Common myeloid progenitor, CD34-positive (primary cell): ENCODE measurements at regions not wholly inside any gene's neighbourhood (a gene's known extent, or its start where the extent isn't known, plus 50 kb on each side); places are given as distances from the start of the nearest gene placed in this dataset.

Experiments used
- CTCF ChIA-PET: fragments of 350-600 bp; sonication (Branson Sonifier 250); formaldehyde crosslinking; loops from one replicate; lab custom pipeline; 2021; ENCODE audit warnings: antibody characterized with exemption; lab: Charles Lee
- POLR2A ChIA-PET: fragments of 350-600 bp; sonication (Branson Sonifier 250); formaldehyde crosslinking; loops from one replicate; lab custom pipeline; 2021; ENCODE audit warnings: antibody characterized with exemption; lab: Charles Lee
- DNase-seq, 3 donors: peaks; one replicate each; pipeline versions ENCODE4 v3.0.0 to v3.0.0-alpha.2; 2013
- H3K27ac ChIP-seq, 2 experiments: 1 replicate in 1 of 2; 2 replicates in 1 of 2; pipeline ENCODE4 v1.7.0; 2013; ENCODE audit warnings: inconsistent platforms in 2 of 2, low read length in 2 of 2, mild to moderate bottlenecking in 2 of 2, low read depth in 1 of 2, moderate library complexity in 1 of 2; ENCODE audit not compliant: severe bottlenecking in 2 of 2, insufficient read depth in 1 of 2, poor library complexity in 1 of 2
- H3K27me3 ChIP-seq, 5 experiments: replicated peaks in 2 of 5; 1 replicate in 3 of 5; 2 replicates in 2 of 5; pipeline versions ENCODE4 v1.6.1 to v1.7.0; 2013; ENCODE audit warnings: low read length in 4 of 5, mild to moderate bottlenecking in 2 of 5, moderate library complexity in 2 of 5, inconsistent platforms in 1 of 5; ENCODE audit not compliant: insufficient read depth in 5 of 5, control insufficient read depth in 4 of 5
- H3K36me3 ChIP-seq, 4 experiments: 1 replicate in 2 of 4; 2 replicates in 2 of 4; pipeline versions ENCODE4 v1.6.1 to v1.7.0; 2013; ENCODE audit warnings: low read length in 3 of 4, control low read depth in 1 of 4, mild to moderate bottlenecking in 1 of 4; ENCODE audit not compliant: control insufficient read depth in 4 of 4, insufficient read depth in 4 of 4
- H3K4me1 ChIP-seq, 4 experiments: 1 replicate in 3 of 4; 2 replicates in 1 of 4; pipeline versions ENCODE4 v1.6.1 to v1.7.1; 2013; ENCODE audit warnings: low read length in 3 of 4, mild to moderate bottlenecking in 3 of 4, control low read depth in 1 of 4, inconsistent platforms in 1 of 4, moderate library complexity in 1 of 4; ENCODE audit not compliant: control insufficient read depth in 4 of 4, insufficient read depth in 4 of 4; ENCODE audit errors: control extremely low read depth in 1 of 4
- H3K4me3 ChIP-seq, 7 experiments: 1 replicate in 4 of 7; 2 replicates in 3 of 7; pipeline versions ENCODE4 v1.5.1 to v1.7.0; 2013; ENCODE audit warnings: mild to moderate bottlenecking in 7 of 7, low read length in 6 of 7, moderate library complexity in 6 of 7, inconsistent platforms in 2 of 7, low read depth in 2 of 7, control low read depth in 1 of 7; ENCODE audit not compliant: insufficient read depth in 4 of 7, control insufficient read depth in 1 of 7; ENCODE audit errors: extremely low read depth in 1 of 7
- H3K9me3 ChIP-seq, 5 experiments: 1 replicate in 4 of 5; 2 replicates in 1 of 5; pipeline versions ENCODE4 v1.6.1 to v1.7.1; 2013; ENCODE audit warnings: low read length in 4 of 5, mild to moderate bottlenecking in 2 of 5, inconsistent platforms in 1 of 5, low read depth in 1 of 5, moderate library complexity in 1 of 5; ENCODE audit not compliant: control insufficient read depth in 4 of 5, insufficient read depth in 2 of 5; ENCODE audit errors: control extremely low read depth in 1 of 5
- WGBS: methylation state at CpG from one replicate; pipeline ENCODE4 v1.1.5; 2013; ENCODE audit not compliant: insufficient coverage; 5-methylcytosine and 5-hydroxymethylcytosine counted together

GRCh38 chr1:30404341-30404740 is 319.0 kb downstream of the MATN1 start:
- Histone ChIP-seq H3K4me3 (no peak overlapping the region), H3K9me3 (no peaks in the 10 kb centered on the region), H3K27me3 (peaks cover 0 to 32% (median 2%) of the 10 kb centered on the region in 5 experiments), H3K27ac (no peak overlapping the region), H3K36me3 (no peaks in the 10 kb centered on the region), H3K4me1 (no peaks in the 10 kb centered on the region)
- POLR2A ChIA-PET, result no interaction called here
- CTCF ChIA-PET, result no interaction called here
- no peak for DNase-seq
- WGBS, result 77% methylated on average over 8 of the region's 8 CpGs

DNA sequence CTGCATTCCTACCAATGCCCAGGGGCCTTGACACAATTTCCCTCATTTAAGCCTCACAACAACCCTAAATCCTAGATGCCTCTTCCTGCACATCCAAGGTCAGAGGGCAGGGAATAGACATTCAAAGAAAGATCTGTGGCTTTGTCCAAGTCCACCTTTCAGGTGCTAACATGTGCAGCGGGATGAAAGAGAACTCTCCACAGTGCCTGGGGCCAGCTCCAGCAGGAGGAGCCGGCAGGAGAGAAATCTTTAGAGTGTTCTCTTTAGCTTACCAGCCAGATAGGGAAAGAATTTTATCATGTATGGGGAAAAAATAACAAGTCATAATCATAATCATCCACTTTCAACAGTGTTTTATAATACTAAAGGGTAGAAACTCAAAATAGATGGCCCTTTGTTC is 319.7 kb downstream of the MATN1 start:
- 100% methylated on average over 1 of the region's 2 CpGs for WGBS
- Histone ChIP-seq H3K9me3 (no peaks in the 10 kb centered on the region), H3K4me1 (no peaks in the 10 kb centered on the region), H3K27me3 (peaks cover 0 to 27% (median 2%) of the 10 kb centered on the region in 5 experiments), H3K4me3 (no peak overlapping the region), H3K27ac (no peak overlapping the region), H3K36me3 (no peaks in the 10 kb centered on the region)
- CTCF ChIA-PET, result no interaction called here
- POLR2A ChIA-PET, result no interaction called here
- no peak for DNase-seq

- H3K27ac ChIP-seq, result no peak overlapping the region
- no peaks in the 10 kb centered on the region for H3K9me3 ChIP-seq
- DNase-seq, result no peak
- H3K4me3 ChIP-seq, result no peak overlapping the region
- ChIA-PET CTCF (no interaction called here), POLR2A (no interaction called here)
- H3K4me1 ChIP-seq, result no peaks in the 10 kb centered on the region
- H3K36me3 ChIP-seq, result no peaks in the 10 kb centered on the region
- 94% methylated on average over 9 of the region's 10 CpGs for WGBS
- H3K27me3 ChIP-seq, result peaks cover 0 to 26% (median 2%) of the 10 kb centered on the region in 5 experiments
Measured at GRCh38 chr1:30403061-30403645, 320.2 kb downstream of the MATN1 start.

- DNase-seq, result no peak
- Histone ChIP-seq H3K4me3 (no peak overlapping the region), H3K27ac (no peak overlapping the region), H3K36me3 (no peaks in the 10 kb centered on the region), H3K9me3 (no peaks in the 10 kb centered on the region), H3K4me1 (no peaks in the 10 kb centered on the region), H3K27me3 (peaks cover 0 to 15% (median 2%) of the 10 kb centered on the region in 5 experiments)
- POLR2A ChIA-PET, result no interaction called here
- CTCF ChIA-PET, result no interaction called here
- WGBS, result 100% methylated on average over 2 of the region's 2 CpGs
Measured at GRCh38 chr1:30402031-30402430, 321.4 kb downstream of the MATN1 start.

GRCh38 chr1:30400507-30400906 is 322.9 kb downstream of the MATN1 start:
- peaks cover 0 to 5% (median 2%) of the 10 kb centered on the region in 5 experiments for H3K27me3 ChIP-seq
- no peaks in the 10 kb centered on the region for H3K36me3 ChIP-seq
- WGBS, result 83% methylated on average over 3 of the region's 4 CpGs

GRCh38 chr1:30399026-30399425 is 324.4 kb downstream of the MATN1 start:
- POLR2A ChIA-PET, result no interaction called here
- H3K27ac ChIP-seq, result no peak overlapping the region
- no peaks in the 10 kb centered on the region for H3K4me1 ChIP-seq
- no peak for DNase-seq
- H3K9me3 ChIP-seq, result no peaks in the 10 kb centered on the region
- H3K36me3 ChIP-seq, result no peaks in the 10 kb centered on the region
- H3K4me3 ChIP-seq, result no peak overlapping the region
- H3K27me3 ChIP-seq, result peaks cover 0 to 5% (median 2%) of the 10 kb centered on the region in 5 experiments
- 95% methylated on average over 7 of the region's 7 CpGs for WGBS
- CTCF ChIA-PET, result interaction anchor here (0.6 kb wide), 1 partner anchor 559 kb away, joined by 3 read pairs; no protein-coding TSS in a partner anchor

More at GRCh38 chr1:30400507-30400906, 322.9 kb downstream of the MATN1 start:
- ChIA-PET CTCF (interaction anchor here (0.9 kb wide), 1 partner anchor 20 kb away, joined by 3 read pairs; no protein-coding TSS in a partner anchor), POLR2A (no interaction called here)
- Histone ChIP-seq H3K9me3 (no peaks in the 10 kb centered on the region), H3K4me3 (no peak overlapping the region), H3K4me1 (no peaks in the 10 kb centered on the region), H3K27ac (no peak overlapping the region)
- DNase-seq, result no peak

DNA sequence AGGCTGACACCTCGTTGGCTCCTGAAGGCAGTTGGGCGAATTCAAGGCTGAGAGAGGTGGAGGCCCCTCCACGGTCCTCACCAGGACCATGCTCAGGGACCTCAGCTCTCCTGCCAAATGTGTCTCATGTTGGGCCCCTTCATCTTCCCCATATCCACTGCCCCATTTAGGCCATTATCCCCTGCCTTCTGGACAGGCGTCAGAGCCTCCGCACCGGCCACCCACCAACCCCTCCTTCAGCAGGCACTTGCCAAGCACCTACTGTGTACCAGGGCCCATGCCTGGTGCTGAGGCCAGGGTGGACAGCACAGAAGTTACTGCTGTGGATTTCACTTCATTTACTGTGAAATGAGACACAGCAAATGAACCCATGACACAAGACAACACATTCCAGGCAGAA is 325.8 kb downstream of the MATN1 start:
- no peak for DNase-seq
- Histone ChIP-seq H3K4me1 (no peaks in the 10 kb centered on the region), H3K9me3 (no peaks in the 10 kb centered on the region), H3K27ac (no peak overlapping the region), H3K4me3 (no peak overlapping the region), H3K36me3 (no peaks in the 10 kb centered on the region), H3K27me3 (peaks cover 0 to 2% (median 2%) of the 10 kb centered on the region in 5 experiments)
- ChIA-PET POLR2A (no interaction called here), CTCF (no interaction called here)
- WGBS, result 96% methylated on average over 5 of the region's 6 CpGs
